ENCODE measurements at regions not wholly inside any gene's neighbourhood (a gene's known extent, or its start where the extent isn't known, plus 50 kb on each side); places are given as distances from the start of the nearest gene placed in this dataset.

DNA sequence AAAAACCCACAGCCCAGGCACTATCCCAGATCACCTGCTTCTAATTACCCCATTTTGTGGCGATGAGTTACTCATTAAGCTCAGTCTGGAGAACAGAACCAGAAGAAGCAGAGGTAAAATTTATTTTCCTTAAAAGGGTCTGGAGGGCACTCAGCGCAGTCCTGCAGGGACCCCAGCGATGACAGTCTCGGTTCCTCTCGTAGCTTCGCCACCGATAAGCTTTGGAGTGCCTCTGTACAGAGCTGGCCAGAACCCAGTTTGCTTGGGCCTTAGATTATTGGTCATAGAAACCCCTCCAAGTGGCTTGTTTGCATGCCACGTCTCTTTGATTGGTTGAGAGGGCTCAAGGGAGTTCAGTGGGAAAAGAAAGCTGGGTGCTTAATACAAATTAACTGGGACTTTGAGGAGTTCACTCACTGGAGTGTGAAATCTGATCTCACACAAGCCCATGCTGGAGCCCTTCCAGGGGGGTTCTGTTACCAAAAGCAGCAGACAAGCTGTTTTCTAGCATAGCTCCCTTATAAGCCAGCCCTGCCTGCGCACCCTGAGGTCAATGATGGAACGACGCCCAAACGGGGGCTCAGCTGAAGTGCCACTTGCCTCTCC lies 158.5 kb upstream of the ARID1B start:
- Histone ChIP-seq H3K27ac (no peak overlapping the region), H3K36me3 (ENCODE audit: insufficient read depth, low read length) (no peaks in the 10 kb centered on the region), H3K9me3 (ENCODE audit: low read depth, low read length) (no peaks in the 10 kb centered on the region), H3K4me3 (no peak overlapping the region), H3K9ac (ENCODE audit: insufficient read length) (no peak overlapping the region)
- TF ChIP-seq POLR2AphosphoS5 (IDR thresholded peaks at IDR 0.05; ENCODE audit: borderline replicate concordance, low read depth, low read length) (no peak), FOXP2 (optimal IDR thresholded peaks at IDR 0.05; ENCODE audit: control extremely low read depth, extremely low read length, insufficient read depth) (no peak), EZH2 (IDR thresholded peaks at IDR 0.05) (no peak)
- DNase-seq (ENCODE audit: low read depth, low spot score), result no peak

DNA sequence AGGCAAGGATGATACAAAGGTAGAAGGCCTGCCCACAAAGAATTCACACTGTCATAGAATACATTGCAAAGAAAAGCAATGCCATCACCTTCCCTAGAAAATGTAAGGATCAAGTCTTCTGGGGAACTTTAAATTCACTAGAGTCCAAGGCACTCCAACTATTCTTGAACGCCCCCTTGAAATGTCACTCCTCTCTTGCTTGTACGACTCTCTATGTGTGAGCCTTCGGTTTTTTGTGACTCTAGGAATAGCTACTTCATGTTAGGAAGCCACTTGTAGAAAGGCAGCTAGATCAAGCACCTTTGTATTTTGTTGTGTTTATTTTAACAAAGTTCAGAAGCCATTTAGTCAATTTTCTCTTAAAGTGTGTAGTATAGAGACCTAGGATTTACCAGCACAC lies 159.2 kb upstream of the ARID1B start:
- TF ChIP-seq POLR2AphosphoS5 (IDR thresholded peaks at IDR 0.05; ENCODE audit: borderline replicate concordance, low read depth, low read length) (no peak), FOXP2 (optimal IDR thresholded peaks at IDR 0.05; ENCODE audit: control extremely low read depth, extremely low read length, insufficient read depth) (no peak), EZH2 (IDR thresholded peaks at IDR 0.05) (no peak)
- Histone ChIP-seq H3K36me3 (ENCODE audit: insufficient read depth, low read length) (no peaks in the 10 kb centered on the region), H3K9me3 (ENCODE audit: low read depth, low read length) (no peaks in the 10 kb centered on the region), H3K9ac (ENCODE audit: insufficient read length) (no peak overlapping the region), H3K4me3 (no peak overlapping the region), H3K27ac (no peak overlapping the region)
- no peak for DNase-seq (ENCODE audit: low read depth, low spot score)

GRCh38 chr6:156617376-156617775 lies 159.8 kb upstream of the ARID1B start:
- Histone ChIP-seq H3K4me3 (no peak overlapping the region), H3K9me3 (ENCODE audit: low read depth, low read length) (peaks cover 4% of the 10 kb centered on the region; the same call in 1 of the 2 replicates), H3K27ac (no peak overlapping the region), H3K36me3 (ENCODE audit: insufficient read depth, low read length) (no peaks in the 10 kb centered on the region), H3K9ac (ENCODE audit: insufficient read length) (no peak overlapping the region)
- DNase-seq (ENCODE audit: low read depth, low spot score), result no peak
- no peak for TF ChIP-seq EZH2 (IDR thresholded peaks at IDR 0.05)
- no peak for TF ChIP-seq FOXP2 (optimal IDR thresholded peaks at IDR 0.05; ENCODE audit: control extremely low read depth, extremely low read length, insufficient read depth)
- no peak for TF ChIP-seq POLR2AphosphoS5 (IDR thresholded peaks at IDR 0.05; ENCODE audit: borderline replicate concordance, low read depth, low read length)

GRCh38 chr6:156616495-156616894 lies 160.7 kb upstream of the ARID1B start:
- Histone ChIP-seq H3K9ac (ENCODE audit: insufficient read length) (no peak overlapping the region), H3K4me3 (no peak overlapping the region), H3K36me3 (ENCODE audit: insufficient read depth, low read length) (no peaks in the 10 kb centered on the region), H3K9me3 (ENCODE audit: low read depth, low read length) (peaks cover 8% of the 10 kb centered on the region; the same call in 1 of the 2 replicates), H3K27ac (no peak overlapping the region)
- DNase-seq (ENCODE audit: low read depth, low spot score), result no peak
- TF ChIP-seq FOXP2 (optimal IDR thresholded peaks at IDR 0.05; ENCODE audit: control extremely low read depth, extremely low read length, insufficient read depth), result no peak
- no peak for TF ChIP-seq EZH2 (IDR thresholded peaks at IDR 0.05)
- no peak for TF ChIP-seq POLR2AphosphoS5 (IDR thresholded peaks at IDR 0.05; ENCODE audit: borderline replicate concordance, low read depth, low read length)

- no peak overlapping the region for H3K27ac ChIP-seq
- peaks cover 8% of the 10 kb centered on the region; the same call in 1 of the 2 replicates for H3K9me3 ChIP-seq (ENCODE audit: low read depth, low read length)
- H3K4me3 ChIP-seq, result no peak overlapping the region
- no peak for TF ChIP-seq FOXP2 (optimal IDR thresholded peaks at IDR 0.05; ENCODE audit: control extremely low read depth, extremely low read length, insufficient read depth)
- no peak for TF ChIP-seq EZH2 (IDR thresholded peaks at IDR 0.05)
- TF ChIP-seq POLR2AphosphoS5 (IDR thresholded peaks at IDR 0.05; ENCODE audit: borderline replicate concordance, low read depth, low read length), result no peak
- H3K36me3 ChIP-seq (ENCODE audit: insufficient read depth, low read length), result no peaks in the 10 kb centered on the region
- no peak for DNase-seq (ENCODE audit: low read depth, low spot score)
- H3K9ac ChIP-seq (ENCODE audit: insufficient read length), result no peak overlapping the region
Observed at GRCh38 chr6:156613996-156614395, 163.2 kb upstream of the ARID1B start.

- Histone ChIP-seq H3K9ac (ENCODE audit: insufficient read length) (no peak overlapping the region), H3K4me3 (no peak overlapping the region), H3K9me3 (ENCODE audit: low read depth, low read length) (peaks cover 8% of the 10 kb centered on the region; the same call in 1 of the 2 replicates), H3K36me3 (ENCODE audit: insufficient read depth, low read length) (no peaks in the 10 kb centered on the region), H3K27ac (no peak overlapping the region)
- TF ChIP-seq EZH2 (IDR thresholded peaks at IDR 0.05) (no peak), FOXP2 (optimal IDR thresholded peaks at IDR 0.05; ENCODE audit: control extremely low read depth, extremely low read length, insufficient read depth) (no peak), POLR2AphosphoS5 (IDR thresholded peaks at IDR 0.05; ENCODE audit: borderline replicate concordance, low read depth, low read length) (no peak)
- DNase-seq (ENCODE audit: low read depth, low spot score), result no peak
Observed at GRCh38 chr6:156612361-156612760, 164.8 kb upstream of the ARID1B start.

GRCh38 chr6:156602066-156602385 lies 175.2 kb upstream of the ARID1B start:
- H3K36me3 ChIP-seq (ENCODE audit: insufficient read depth, low read length), result no peaks in the 10 kb centered on the region
- DNase-seq (ENCODE audit: low read depth, low spot score), result no peak
- H3K9ac ChIP-seq (ENCODE audit: insufficient read length), result no peak overlapping the region
- no peaks in the 10 kb centered on the region for H3K9me3 ChIP-seq (ENCODE audit: low read depth, low read length)
- no peak for TF ChIP-seq EZH2 (IDR thresholded peaks at IDR 0.05)
- TF ChIP-seq POLR2AphosphoS5 (IDR thresholded peaks at IDR 0.05; ENCODE audit: borderline replicate concordance, low read depth, low read length), result no peak
- TF ChIP-seq FOXP2 (optimal IDR thresholded peaks at IDR 0.05; ENCODE audit: control extremely low read depth, extremely low read length, insufficient read depth), result no peak
- no peak overlapping the region for H3K4me3 ChIP-seq
- no peak overlapping the region for H3K27ac ChIP-seq

- no peak overlapping the region for H3K9ac ChIP-seq (ENCODE audit: insufficient read length)
- H3K4me3 ChIP-seq, result no peak overlapping the region
- TF ChIP-seq EZH2 (IDR thresholded peaks at IDR 0.05) (no peak), POLR2AphosphoS5 (IDR thresholded peaks at IDR 0.05; ENCODE audit: borderline replicate concordance, low read depth, low read length) (no peak)
- H3K27ac ChIP-seq, result no peak overlapping the region
- DNase-seq (ENCODE audit: low read depth, low spot score), result no peak
- no peaks in the 10 kb centered on the region for H3K36me3 ChIP-seq (ENCODE audit: insufficient read depth, low read length)
- no peaks in the 10 kb centered on the region for H3K9me3 ChIP-seq (ENCODE audit: low read depth, low read length)
Observed at GRCh38 chr6:156601152-156602065, 175.8 kb upstream of the ARID1B start.

All from SK-N-MC (cell line).